Spleen (tissue), 7 donors: ENCODE measurements at regions not wholly inside any gene's neighbourhood (a gene's known extent, or its start where the extent isn't known, plus 50 kb on each side); places are given as distances from the start of the nearest gene placed in this dataset.

Source experiments
- POLR2A ChIP-seq, 3 donors: fragments of 450-650 bp; IDR thresholded peaks; one replicate each; pipeline ENCODE4 v1.5.1; 2017; ENCODE audit warnings: antibody characterized with exemption in 3 of 3, mild to moderate bottlenecking in 1 of 3
- TF ChIP-seq, protein P1 (sequence below), 11 experiments: fragments of 200-600 bp in 7 of 11; fragments of 450-650 bp in 4 of 11; sonication (generic) in 4 of 11; IDR thresholded peaks in 8 of 11; conservative IDR thresholded peaks in 3 of 11; 1 replicate in 7 of 11; 2 replicates in 4 of 11; pipeline versions ENCODE4 v1.4.0 to v1.8.0; 2016 to 2021; ENCODE audit warnings: antibody characterized with exemption in 11 of 11, inconsistent platforms in 4 of 11, mild to moderate bottlenecking in 1 of 11
- donor health status: DM: no; HTN: no; CAD: no; lungs with moderate emphysema.
- donor health status: DM: no; HTN: no; CAD: no.
- donor health status: DM: no; HTN: no; CAD: no.

DNA sequence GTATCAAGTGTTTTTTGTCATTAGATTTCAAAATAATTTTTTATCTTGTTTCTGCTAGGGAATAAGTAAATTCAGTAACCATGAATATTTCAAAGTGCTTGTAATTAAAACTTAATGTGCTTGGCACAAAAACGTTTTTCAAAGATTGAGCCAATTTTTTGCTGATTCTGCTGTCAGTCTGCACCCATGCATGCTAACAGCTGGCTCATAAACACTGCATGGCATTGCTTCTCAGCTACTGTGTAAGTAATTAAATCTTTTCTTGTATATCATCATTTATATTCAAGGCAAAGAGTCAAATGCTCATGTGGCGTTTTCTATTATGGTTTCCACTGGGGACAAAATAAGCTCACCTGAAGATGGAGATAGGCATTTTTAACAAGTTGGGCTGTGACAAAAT is 66.8 kb upstream of the SPANXN2 start:
- TF ChIP-seq, protein P1, sequence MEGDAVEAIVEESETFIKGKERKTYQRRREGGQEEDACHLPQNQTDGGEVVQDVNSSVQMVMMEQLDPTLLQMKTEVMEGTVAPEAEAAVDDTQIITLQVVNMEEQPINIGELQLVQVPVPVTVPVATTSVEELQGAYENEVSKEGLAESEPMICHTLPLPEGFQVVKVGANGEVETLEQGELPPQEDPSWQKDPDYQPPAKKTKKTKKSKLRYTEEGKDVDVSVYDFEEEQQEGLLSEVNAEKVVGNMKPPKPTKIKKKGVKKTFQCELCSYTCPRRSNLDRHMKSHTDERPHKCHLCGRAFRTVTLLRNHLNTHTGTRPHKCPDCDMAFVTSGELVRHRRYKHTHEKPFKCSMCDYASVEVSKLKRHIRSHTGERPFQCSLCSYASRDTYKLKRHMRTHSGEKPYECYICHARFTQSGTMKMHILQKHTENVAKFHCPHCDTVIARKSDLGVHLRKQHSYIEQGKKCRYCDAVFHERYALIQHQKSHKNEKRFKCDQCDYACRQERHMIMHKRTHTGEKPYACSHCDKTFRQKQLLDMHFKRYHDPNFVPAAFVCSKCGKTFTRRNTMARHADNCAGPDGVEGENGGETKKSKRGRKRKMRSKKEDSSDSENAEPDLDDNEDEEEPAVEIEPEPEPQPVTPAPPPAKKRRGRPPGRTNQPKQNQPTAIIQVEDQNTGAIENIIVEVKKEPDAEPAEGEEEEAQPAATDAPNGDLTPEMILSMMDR (IDR thresholded peaks at IDR 0.05 in 8 of 11, conservative IDR thresholded peaks at IDR 0.05 in 3 of 11) = no peak
- no peak for TF ChIP-seq POLR2A (IDR thresholded peaks at IDR 0.05)
